Tongue (tissue), 1 donor: ENCODE measurements at regions not wholly inside any gene's neighbourhood (a gene's known extent, or its start where the extent isn't known, plus 50 kb on each side); places are given as distances from the start of the nearest gene placed in this dataset.
"Not testable (repeated sequence)": the region's sequence is repeated elsewhere in the genome, so short reads cannot be mapped to it uniquely, and the experiment has no call there.

ENCODE experiments used
- DNase-seq: peaks from one replicate; pipeline ENCODE4 v3.0.0-alpha.2; 2015

DNA sequence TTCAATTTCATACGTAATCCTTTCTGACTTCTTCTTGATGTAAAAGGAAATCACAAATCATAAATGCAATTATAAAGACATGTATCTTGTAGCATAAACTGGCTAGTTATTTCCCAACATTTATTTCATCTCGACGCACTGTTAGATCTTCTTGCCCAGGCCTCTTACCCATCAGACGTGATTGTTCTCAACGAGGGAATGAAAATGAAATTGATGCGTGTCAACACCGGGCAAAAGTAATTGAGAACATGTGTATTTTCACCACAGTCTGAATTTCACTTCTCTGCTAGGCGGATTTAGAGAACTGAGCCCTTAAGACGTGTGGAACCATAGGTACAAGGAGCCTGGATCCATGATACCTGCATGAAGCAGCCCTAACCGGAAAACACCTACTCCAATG is 519.7 kb downstream of the KCNT2 start:
- DNase-seq, result no peak

DNA sequence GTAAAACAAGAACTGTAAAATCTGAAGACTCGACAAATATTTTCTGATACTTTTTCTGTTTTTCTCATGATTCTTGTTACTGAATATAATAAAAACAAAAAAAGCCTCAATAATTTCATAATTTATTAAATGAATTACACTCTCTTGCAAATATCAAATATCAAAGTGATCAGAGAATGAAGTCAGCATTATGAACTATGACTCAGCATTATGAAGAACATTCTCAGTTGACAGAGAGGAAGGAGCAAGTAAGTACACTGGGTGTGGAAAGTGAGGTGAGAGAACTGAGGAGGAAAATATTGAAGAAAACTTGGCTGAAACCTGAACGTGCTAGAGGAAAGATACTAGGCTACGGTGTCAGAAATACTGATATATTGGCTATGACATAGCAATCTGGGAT is 529.5 kb downstream of the KCNT2 start:
- DNase-seq, result no peak

DNA sequence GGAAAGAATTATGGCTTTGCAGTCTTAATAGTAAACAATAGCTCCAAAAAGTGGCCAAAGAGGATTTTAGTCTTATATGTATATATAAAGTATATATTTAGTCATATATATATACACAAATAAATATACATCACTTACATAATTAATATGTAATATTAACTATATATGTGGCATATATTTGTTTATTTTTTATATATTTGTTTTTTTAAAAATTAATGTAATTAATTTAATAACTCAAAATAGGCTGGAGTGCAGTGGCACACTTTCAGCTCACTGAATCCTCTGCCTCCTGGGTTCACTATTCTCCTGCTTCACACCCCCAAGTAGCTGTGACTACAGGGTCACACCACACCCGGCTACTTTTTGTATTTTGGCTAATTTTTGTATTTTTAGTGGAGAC is 532.6 kb downstream of the KCNT2 start:
- DNase-seq, result no peak

DNA sequence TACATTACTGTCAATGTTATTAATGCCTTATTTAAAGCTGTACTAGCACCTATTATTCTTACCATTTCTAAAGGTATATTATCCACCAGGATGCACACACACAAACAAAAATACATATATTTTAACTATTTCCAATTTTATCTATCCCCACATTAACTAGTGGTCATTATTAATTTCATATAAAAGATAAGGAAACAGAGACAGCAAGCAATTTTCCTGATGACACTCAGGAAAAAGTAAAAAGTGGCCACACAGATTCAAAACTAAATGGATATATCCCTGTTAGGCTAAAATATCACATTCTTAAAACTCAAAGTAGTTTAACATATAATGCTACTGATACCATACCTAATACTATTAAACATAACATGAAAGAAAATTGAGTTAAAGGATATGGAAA is 534.1 kb downstream of the KCNT2 start:
- no peak for DNase-seq

DNA sequence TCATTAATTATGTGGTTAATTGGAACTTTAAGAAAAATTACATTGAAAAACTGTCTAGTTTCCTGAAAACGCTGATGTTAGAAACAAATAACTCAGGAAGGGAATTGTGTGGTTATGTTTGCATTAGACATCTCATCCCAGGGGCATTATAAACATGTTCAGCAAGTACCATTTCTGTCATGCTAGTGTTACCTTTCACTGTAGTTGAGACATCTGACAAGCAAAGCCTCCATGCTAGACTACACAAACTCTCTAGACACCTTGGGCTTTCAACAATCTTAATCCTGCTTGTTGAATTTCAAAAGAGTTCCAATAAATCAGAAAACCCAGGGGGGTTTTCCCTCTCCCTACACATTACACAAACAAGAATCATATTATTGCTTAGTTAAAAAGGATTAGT is 536.8 kb downstream of the KCNT2 start:
- DNase-seq, result peak; percentile 12

DNA sequence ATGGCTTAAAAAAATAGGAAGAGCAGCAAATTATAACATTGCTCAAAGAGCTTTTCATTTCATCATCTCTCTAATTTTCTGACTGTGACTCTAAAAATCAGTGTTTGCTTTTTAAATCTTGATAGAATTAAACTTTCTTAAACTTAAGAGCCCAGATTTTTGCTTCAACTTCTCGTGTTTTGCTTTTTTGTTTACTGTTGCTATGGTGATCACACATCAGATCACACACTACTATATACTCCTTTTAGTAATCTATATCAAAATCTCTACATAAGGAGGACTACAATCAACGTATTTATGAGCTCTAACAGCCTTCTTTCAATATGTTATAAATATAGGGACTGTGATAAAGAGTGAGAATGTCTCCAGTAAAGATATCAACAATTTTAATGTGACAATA is 537.3 kb downstream of the KCNT2 start:
- DNase-seq, result no peak

DNA sequence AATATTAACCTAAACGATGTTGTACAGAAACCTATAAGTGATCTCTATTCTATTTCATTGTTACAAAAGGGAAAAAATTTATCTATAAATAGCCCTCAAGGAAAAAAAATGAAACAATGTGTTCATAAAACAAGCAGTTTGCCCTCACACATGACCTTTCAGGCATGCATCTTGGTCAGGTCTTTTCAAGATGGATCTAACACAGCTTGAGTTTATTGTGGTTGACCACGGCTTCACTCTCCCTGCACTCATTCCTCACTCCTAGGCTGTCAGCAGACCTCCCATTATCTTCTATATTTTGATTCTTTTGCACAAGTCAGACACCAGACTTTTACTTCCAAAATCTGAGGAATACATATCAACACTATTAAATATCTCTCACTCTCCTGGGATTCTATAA is 544.3 kb downstream of the KCNT2 start:
- no peak for DNase-seq

DNA sequence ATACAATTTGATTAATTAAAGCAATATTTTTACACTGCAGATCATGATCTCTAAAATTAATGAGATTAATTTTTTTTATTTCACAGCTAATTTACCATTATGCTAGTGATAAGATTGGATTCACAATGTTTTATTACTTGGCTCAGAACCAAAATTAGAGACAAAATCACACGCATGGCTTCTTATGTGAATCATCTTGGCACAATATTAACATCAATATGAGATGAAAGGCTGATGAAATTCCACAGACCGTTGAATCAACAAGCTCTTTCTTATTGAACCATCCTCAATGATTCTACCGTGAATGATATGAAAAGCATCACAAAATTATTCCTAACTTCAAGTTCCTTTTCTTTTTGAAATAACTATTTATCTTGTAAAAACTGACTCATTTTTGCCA is 544.9 kb downstream of the KCNT2 start:
- no peak for DNase-seq

DNA sequence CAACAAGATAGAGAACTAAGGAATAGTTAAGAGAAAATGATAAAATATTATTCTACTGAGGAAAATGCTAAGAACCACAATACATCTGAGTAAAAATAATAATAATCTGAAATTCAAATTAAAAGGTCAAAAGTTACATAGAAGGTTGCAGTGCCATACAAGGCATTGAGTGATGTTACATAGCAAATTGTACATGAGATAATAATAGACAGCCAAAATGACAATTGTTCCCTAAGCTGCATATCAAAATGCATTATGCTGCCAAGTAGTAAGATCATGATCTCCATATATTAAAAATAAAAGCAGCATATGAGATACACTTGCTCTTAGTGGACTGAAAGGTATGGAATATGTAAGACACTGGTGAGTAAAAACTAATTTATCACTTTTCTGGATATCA is 547.7 kb downstream of the KCNT2 start:
- DNase-seq, result no peak

DNA sequence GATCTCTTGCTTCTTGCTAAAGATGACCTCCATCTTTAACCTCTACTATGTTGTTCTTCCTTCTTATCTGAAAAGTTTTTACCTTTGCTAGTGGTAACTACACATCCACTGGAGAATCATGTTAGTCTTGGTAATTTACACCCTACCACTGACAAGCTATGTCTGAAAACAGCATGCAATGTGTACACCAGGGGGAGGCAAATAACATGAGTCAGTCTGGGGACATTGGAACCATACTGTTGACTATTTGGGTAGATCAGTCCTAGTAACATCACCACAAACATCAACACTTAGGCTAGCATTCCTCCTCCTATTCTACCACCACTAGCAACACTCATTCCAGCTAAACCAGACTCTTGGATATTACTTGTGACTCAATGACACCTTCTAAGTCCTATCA is 549.0 kb downstream of the KCNT2 start:
- DNase-seq, result no peak

DNA sequence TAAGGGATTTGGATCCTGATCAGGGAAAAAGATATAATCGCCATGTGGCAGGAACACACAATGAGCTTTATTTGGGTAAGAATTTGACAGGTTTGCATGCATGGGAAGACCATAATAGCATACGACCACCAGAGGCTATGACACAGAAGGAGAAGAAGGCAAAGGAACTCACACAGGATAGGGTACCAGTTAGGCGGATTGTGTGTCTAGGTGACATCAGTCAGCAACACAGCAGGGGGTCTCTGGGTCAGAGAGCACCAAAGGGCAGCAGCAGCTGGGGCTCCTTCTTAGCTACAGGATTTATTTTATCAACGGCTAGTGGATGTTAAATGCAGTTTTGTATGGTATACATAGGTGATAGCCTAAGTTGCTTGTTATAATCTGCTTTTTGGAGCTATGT is 551.3 kb downstream of the KCNT2 start:
- DNase-seq, result no peak

DNA sequence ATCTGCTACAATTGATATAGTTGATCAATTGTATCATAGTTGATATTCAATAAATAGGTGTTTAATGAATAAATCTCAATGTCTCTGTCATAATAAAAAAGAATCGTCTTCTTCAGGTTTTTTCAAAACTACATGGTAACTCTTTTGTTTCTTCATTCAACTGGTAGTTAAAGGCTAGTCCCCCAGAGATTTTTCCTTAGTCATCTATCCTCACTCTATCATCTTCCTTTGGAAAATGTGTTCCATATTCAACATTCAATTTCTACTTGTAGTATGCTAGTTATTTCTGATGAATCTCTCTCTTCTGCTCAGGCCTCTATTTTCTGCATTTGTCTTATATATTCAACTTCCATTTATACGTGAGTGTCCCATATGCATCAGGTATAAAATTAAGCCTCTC is 558.8 kb downstream of the KCNT2 start:
- no peak for DNase-seq

DNA sequence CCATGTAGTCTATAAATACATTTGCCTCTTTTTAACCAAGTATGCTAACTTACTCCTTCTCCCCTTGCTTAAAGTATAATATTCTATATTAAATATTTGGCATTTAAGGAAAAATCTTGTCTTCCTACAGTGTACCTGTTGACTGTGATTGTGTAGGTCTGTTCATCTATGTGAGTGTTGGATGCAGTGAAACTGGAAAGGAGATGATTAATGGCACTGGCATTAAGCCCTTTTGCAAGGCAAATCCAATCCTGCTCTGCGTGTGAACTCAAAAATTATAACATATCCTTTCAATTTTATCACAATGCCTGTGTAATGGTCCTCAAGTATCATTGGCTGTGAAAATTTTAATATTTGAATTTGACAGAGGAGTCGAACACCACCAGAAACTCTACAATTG is 565.0 kb downstream of the KCNT2 start:
- no peak for DNase-seq

DNA sequence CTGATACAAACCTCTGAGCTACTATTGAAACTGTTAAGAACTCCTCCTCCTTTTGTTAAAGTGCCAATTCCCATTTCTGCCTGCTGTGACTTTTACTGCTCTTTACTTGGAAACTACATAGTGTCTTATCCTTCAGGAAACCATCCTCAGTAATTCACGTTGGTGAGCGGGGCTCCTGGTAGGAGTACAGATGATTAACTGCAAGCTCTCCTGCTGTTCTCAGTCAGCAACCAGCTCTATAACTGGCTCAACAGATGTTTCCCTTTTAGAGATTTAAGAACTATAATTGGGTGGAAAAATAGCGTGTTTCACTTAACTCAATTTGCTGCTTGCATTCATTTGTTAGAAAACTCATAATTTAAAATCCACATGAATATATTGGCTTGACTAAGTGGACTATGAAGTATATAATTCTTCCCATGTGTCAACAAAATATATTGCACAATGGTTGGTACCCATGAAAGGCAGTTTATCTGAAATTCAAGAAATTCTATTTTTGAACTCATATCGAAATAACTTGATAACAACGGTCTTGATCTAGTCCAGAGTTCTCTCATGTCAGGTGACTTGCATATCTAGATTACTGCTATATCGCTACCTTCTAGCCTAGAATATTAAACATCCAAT is 574.0 kb downstream of the KCNT2 start:
- peak; percentile 13 for DNase-seq

DNA sequence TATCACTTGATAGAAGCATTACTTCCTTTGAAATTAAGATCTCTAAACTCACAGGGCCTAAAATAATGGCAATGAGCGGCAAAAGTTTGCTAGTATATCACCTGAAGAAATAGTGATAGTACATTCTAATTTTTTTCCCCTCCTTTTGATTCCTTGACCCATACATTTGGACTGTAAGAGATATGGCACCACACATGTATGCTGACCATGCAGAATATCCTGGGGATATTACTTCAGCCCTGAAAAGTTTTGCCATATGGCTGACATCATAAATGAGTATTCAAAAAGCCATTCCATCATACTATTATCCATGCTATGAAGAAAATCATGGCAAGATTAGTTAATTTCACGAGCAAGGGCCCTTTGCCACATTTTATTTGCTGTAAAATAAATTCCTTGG is 576.9 kb downstream of the KCNT2 start:
- DNase-seq, result not testable (repeated sequence)

DNA sequence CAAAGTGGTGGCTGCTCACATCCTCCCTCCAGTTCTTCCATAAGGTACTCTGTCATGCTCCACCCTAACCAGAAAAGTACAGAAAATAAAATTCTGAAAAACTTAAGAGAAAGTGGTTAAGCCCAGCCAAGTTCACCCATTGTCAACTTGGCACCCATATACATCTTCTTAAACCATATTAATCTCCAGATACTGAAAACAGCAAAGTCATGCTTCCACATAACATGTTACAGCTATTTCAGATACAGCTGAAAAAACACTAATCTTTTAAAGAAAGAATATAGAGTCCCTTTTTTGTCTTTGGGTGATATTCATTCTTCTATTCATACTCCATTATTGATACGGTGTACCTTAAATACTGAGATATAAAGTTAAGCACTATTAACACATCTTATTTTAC is 577.8 kb downstream of the KCNT2 start:
- DNase-seq, result no peak

DNA sequence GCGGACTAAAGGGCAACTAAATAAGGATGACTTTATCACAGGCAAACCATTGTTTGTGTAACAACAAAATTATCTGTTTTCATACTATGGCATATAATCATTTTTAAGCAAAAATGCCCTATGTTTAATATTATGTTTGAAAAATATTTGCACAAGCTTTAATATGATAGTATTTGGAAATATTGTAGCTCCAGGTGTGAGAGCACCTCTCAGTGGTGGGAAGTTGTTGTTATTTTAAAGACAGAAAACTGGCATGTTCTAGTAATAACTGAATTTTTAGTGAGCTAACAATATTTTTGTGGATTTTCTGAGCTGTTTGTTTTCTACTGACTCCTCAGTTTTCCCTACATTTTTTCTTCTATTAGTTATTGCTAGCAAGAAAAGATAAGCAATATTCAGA is 578.8 kb downstream of the KCNT2 start:
- DNase-seq, result no peak

DNA sequence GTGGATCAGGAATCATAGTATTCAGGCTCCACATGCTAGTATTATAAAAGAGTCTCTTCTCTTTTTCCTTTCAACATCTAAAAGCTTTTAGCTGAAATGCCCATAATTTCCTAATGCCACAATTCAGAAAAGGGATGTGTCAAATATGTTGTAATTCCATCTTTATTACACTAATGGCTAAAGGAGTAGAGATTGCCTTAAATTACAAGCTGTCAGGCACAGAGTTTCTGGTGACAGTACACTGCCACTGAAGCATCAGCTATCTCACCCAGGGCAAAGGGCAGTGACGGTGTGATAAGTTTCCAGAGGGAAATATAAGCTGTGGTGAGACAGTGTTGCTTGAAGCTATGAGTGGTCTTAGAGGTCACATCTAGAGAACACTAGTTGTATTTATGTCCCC is 581.1 kb downstream of the KCNT2 start:
- DNase-seq, result no peak

DNA sequence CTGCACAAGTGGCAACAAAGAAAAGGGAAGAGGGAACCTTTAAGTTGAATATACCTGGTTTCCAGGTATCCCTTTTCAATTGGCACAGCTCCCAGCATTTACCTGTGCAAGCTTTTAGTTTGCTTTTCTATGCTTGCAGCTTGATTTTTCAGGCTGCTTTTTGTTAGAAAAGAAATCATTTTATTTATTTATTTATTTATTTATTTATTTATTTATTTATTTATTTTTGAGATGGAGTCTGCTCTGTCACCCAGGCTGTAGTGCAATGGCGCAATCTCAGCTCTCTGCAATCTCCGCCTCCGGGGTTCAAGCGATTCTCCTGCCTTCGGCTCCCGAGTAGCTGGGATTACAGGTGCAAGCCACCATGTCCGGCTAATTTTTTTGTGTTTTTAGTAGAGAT is 587.1 kb downstream of the KCNT2 start:
- not testable (repeated sequence) for DNase-seq

DNA sequence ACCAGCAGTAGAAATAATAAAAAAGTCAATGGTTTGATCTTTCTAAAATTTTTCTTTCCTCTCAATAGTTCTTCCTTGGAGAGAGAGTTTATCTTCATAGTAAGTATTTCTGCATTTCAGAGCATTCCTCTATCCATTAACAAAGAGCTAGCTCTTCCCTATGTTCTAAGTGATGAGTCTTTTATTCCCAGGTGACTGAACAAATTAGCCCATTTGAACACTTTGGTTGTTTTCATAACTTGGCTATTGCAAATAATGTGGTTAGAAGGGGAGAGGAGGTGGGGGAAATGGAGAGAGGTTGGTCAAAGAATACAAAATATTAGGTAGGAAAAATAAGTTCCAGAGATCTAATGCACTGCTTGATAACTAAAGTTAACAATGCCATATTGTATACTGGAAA is 598.9 kb downstream of the KCNT2 start:
- DNase-seq, result no peak

DNA sequence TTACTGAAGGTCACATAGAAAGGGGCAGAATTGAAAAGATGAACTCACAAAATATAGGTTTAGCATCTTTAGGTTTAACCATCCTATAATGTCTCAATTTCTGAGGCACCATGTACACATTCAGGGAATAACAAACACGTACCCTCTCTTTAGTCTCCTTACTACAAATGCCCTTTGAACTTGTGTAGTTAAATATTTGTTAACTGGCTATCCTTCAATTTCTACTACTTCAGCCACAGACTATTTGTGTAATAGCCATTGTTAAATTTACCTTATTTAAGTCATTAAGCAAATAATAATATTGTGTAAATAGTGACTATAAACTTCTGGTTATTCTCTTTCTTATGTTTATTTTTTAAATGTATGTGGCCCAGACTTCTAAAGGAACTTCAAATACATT is 600.5 kb downstream of the KCNT2 start:
- DNase-seq, result no peak

DNA sequence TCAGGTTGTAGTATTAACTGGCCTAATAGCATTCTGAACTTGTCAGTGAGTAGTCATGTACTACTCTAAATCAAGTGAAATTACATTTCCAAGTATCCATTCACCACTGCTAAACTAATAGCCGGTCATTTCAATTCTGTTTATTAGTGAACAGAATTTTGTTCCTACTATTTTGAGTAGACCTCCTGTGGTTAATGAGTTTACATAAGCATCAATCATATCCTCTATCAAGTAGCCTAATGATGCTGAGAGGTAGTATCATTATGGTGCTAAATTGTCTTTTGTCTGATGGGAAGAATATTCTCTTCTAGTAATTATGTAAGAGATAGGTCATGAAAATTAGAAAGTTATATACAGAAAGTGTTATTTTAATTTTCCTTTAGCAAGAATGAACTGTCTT is 602.8 kb downstream of the KCNT2 start:
- DNase-seq, result no peak

DNA sequence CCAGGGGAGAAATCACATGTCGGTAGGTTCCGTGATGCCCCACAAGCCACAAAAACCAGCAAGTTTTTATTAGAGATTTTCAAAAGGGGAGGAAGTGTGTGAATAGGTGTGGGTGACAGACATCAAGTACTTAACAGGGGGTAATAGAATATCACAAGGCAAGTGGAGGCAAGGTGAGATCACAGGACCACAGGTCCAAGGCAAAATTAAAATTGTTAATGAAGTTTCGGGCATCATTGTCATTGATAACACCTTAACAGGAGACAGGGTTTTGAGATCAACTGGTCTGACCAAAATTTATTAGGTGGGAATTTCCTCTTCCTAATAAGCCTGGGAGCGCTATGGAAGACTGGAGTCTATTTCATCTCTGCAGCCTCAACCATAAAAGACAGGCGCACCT is 603.9 kb downstream of the KCNT2 start:
- not testable (repeated sequence) for DNase-seq

DNA sequence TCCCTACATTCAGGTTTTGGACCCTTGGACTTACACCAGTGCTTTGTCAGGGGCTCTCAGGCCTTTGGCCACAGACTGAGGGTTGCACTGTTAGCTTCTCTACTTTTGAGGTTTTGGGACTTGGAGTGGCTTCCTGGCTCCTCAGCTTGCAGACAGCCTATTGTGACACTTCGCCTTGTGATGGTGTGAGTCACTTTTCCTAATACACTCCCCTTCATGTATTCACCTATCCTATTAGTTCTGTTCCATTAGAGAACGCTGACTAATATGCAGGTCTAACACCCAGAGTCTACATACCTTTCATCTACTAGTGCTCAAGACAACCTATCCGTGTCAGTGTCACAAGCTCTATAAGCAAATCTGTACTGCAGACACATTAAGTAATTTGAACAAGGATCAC is 605.3 kb downstream of the KCNT2 start:
- DNase-seq, result no peak

DNA sequence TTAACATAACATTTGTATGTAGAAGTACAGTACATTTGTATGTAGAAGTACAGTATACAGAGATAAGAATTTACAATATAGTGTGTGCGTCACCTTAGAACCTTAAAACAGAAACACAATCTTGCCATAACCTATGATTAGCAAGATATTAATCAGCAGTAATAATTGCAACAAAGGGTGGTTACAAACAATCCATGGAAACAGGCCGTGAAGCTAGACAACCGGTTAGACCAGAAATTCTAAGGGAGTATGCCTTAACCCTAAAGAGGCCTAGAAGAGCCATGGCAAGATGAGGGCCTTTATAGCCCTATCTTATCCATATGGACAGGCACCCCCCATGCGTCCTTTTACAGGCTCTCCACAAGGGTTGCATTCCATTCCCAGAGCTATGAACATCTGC is 605.9 kb downstream of the KCNT2 start:
- DNase-seq, result not testable (repeated sequence)
